ENCODE measurements at regions not wholly inside any gene's neighbourhood (a gene's known extent, or its start where the extent isn't known, plus 50 kb on each side); places are given as distances from the start of the nearest gene placed in this dataset.
"Not testable (repeated sequence)": the region's sequence is repeated elsewhere in the genome, so short reads cannot be mapped to it uniquely, and the experiment has no call there.

DNA sequence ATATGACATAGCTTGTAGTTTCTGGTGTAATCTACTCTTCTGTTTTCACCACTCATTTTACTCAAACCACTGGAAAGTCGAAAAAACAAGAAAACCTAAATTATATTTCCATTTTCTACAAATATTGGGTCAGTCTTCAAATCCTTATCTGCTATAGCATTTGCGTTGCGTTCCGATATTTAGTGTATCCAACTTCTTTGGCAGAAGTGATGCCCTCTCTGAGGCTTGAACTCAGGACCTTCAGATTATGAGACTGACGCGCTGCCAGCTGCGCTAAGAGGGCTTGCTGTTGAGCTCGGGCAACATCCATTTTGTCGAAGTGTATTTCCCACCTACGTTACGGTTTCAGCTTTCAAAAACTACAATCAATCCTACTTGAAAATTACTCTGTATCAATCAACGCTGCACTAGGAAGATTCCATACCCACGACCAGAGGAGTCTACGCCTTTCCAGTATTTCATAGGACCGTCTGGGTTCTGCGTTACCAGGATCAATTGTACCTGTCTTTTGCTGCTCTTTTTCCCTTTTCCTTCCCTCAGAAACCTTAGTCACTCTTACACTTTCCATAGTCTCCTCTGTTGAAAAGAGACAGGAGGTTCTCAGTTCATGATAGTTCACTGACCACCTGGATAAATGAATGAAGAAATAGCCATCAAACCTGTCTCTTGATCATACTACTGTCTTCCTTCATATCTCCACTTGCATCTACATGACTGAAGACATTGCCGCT, 140.5 kb upstream of the ZNF322 start:
- not testable (repeated sequence) for DNase-seq

DNA sequence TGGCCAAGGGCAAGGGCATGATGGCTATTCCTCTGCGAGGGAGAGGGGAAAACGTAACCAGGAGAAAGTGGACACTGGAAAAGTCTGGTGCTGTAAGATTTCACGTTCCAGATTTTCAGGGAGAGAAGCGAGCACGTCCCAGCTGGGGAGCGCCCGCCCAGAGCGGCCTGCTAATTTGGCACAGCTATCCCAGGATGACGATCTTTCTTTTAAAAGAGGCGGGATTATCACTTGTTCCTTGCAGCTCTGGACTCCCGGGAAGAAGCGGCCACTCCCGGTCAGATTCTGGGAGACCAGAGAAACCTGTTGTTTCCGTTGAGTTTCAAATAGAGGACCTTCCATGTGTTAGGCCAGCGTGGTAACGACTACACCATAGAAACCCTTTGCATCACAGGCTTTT, 144.2 kb upstream of the ZNF322 start:
- not testable (repeated sequence) for DNase-seq

GRCh38 chr6:26811486-26812116, 152.1 kb upstream of the ZNF322 start:
- DNase-seq, result not testable (repeated sequence)

- DNase-seq, result not testable (repeated sequence)
Observed at GRCh38 chr6:26818640-26819225, 159.2 kb upstream of the ZNF322 start.

GRCh38 chr6:26827965-26828364, 168.4 kb upstream of the ZNF322 start:
- not testable (repeated sequence) for DNase-seq

- DNase-seq, result not testable (repeated sequence)
Observed at GRCh38 chr6:26829480-26829879, 169.9 kb upstream of the ZNF322 start.

GRCh38 chr6:26830992-26831391, 171.4 kb upstream of the ZNF322 start:
- DNase-seq, result not testable (repeated sequence)

GRCh38 chr6:26835707-26836106, 176.2 kb upstream of the ZNF322 start:
- not testable (repeated sequence) for DNase-seq

DNA sequence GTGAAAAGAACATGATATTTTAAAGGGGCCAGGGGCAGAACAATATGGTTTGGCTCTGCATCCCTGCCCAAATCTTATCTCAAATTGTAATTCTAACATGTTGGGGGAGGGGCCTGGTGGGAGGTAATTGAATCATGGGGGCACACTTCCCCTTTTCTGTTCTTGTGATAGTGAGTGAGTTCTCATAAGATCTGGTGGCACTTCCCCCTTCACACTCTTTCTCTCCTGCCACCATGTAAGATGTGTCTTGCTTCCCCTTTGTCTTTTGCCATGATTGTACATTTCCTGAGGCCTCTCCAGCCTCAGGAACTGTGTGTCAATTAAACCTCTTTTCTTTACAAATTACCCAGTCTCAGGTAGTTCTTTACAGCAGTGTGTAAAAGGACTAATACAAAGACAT, 177.1 kb upstream of the ZNF322 start:
- not testable (repeated sequence) for DNase-seq

DNA sequence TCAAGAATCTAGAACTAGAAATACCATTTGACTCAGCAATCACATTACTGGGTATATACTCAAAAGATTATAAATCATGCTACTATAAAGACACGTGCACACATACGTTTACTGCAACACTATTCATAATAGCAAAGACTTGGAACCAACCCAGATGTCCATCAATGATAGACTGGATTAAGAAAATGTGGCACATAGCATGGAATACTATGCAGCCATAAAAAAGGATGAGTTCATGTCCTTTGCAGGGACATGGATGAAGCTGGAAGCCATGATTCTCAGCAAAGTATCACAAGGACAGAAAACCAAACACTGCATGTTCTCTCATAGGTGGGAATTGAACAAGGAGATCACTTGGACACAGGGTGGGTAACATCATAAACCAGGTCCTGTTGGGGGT, 185.3 kb upstream of the ZNF322 start:
- not testable (repeated sequence) for DNase-seq

DNA sequence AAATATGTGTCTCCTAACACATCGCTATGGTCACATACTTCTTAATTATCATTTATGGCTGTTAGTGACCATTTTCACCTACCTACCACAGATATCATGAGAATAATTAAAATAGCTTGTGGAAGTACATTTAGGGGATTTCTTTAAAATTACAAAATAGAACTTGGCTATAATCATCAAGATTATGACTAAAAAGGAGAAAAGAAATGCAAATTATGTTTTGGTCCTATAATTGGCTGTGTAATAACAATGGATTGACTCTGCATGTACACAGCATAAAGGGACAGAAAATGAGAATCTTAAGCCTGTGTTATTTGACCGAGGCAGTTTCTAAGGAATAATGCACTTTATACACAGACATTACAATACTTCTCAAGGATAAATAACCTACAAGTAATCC, 197.7 kb upstream of the ZNF322 start:
- DNase-seq, result not testable (repeated sequence)

DNA sequence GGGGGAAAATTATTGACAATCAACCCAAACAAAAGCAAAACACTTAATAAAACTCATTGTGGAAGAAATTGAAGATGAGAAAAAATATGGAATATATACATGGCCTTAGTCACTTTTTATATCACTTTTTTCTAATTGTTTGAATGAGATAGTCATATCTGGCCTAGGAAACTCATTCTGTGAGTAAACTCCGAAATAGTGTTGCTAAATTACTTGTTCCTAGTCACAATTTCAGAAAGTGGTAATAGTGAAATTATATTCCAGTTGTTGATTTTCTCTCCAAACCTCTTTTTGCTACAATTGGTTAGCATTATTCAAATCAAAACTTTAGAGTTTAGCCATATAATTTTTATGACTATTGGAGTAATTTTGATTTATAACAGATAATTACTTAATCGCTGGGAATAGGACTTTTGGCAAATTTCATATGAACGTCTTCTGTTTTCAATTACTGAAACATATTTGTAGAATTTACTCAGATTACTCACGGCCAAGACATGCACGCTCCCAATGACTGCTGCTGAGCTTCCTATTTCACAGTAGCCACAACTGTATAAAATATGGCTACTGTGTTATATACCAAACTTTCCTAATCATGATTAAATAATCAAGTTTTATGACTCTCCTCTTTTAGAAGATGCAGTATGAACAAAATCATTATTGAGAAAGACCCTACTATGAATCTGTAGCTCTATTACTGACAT, 199.7 kb upstream of the ZNF322 start:
- DNase-seq, result not testable (repeated sequence)

GRCh38 chr6:26859771-26860163, 200.2 kb upstream of the ZNF322 start:
- not testable (repeated sequence) for DNase-seq

- not testable (repeated sequence) for DNase-seq
Observed at GRCh38 chr6:26861913-26862312, 202.4 kb upstream of the ZNF322 start.

- DNase-seq, result not testable (repeated sequence)
Observed at GRCh38 chr6:26863641-26864040, 204.1 kb upstream of the ZNF322 start.

DNA sequence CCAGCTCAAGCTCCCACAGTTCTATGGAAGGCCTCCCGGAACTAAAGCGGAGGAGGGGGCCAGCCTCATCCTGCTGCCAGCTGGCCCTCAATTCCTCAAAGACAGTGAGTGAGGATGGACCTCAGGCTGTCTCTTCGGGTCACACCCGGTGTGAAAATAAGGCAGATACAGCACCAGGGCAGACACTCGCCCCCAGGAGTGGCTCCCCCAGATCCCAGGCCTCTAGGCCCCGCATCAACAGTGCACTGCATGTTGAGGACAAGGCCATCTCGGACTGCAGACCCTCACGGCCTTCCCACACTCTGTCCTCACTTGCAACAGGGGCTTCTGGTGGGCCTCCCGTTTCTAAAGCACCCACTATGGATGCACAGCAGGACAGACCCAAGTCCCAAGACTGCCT, 239.2 kb upstream of the ZNF322 start:
- not testable (repeated sequence) for DNase-seq

DNA sequence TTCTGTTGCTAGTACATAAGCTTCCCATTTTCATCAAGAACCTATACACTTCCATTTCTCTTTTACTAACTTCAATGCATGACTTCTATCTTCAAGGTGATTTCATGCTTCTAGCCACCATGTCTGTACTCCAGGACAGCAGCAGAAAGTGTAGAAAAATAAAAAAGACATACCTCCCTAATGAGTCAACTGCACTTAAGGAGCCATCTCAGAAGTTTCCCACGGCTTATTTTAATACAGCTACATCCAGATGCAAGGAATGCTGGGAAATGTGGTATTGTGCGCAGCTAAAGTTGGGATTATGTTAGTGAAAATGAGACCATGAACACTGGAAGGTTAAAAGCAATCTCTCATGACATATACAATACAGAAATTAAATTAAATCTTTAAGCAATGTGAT, 264.7 kb upstream of the ZNF322 start:
- not testable (repeated sequence) for DNase-seq

GRCh38 chr6:26928190-26928589, 268.6 kb upstream of the ZNF322 start:
- not testable (repeated sequence) for DNase-seq

- not testable (repeated sequence) for DNase-seq
Observed at GRCh38 chr6:26937258-26937657, 277.7 kb upstream of the ZNF322 start.

DNA sequence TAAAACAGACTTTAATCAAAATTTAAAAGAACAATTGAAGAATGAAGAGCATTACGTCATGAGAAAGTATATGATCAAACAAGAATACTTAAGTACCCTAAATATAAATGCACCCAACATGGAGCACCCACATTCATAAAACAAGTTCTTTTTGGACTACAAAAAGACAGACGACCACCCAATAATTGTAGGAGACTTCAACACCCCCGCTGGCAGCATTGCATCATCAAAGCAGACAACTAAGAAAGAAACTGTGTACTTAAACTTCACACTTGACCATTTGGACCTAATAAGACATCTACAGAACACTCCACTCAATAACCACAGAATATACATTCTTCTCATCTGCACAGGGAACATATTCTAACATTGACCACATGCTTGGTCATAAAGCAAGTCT, 291.7 kb upstream of the ZNF322 start:
- not testable (repeated sequence) for DNase-seq

- not testable (repeated sequence) for DNase-seq
Observed at GRCh38 chr6:26956078-26956600, 291.4 kb upstream of the PRSS16 start.

DNA sequence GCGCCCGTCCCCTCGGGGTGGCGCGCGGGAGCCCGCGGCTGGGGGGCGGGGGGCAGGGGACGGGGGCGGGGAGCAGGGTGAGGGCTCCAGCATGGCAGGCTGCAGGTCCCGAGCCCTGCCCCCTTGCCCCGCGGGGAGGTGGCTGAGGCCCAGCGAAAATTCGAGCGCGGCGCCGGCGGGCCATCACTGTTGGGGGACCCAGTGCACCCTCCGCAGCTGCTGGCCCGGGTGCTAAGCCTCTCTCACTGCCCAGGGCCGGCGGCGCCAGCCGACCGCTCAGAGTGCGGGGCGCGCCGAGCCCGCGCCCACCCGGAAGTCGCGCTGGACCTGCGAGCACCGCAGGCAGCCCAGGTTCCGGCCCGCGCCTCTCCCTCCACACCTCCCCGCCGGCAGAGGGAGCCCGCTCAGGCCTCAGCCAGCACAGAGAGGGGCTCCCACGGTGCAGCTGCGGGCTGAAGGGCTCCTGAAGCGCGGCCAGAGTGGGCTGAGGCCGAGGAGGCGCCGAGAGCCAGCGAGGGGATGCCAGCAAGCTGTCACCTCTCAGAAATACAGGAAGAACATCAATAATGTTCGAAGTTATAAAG, 290.8 kb upstream of the PRSS16 start:
- peak; percentile 9 for DNase-seq
